IMR-90 (cell line): ENCODE measurements at regions not wholly inside any gene's neighbourhood (a gene's known extent, or its start where the extent isn't known, plus 50 kb on each side); places are given as distances from the start of the nearest gene placed in this dataset.

ENCODE experiments used
- ATAC-seq: fragments of 200-7000 bp; cut with Tn5 transposase; 2 replicates; pipeline ENCODE4 v1.9.1; 2020; ENCODE audit warnings: low read depth, mild to moderate bottlenecking, moderate library complexity
- BruUV-seq: library from RNA; stranded (reverse); fragments of 400-500 nt; replicated peaks from 2 replicates; lab custom pipeline; 2021; lab: Mats Ljungman, UMichigan
- CTCF ChIA-PET: fragments of 300-600 bp; formaldehyde crosslinking; extraction: SDS; loops from one replicate; lab custom pipeline; 2021; ENCODE audit warnings: antibody characterized with exemption; lab: Yijun Ruan, JAX
- POLR2A ChIA-PET: fragments of 300-600 bp; sonication (Branson Sonifier 250); formaldehyde crosslinking; loops from one replicate; lab custom pipeline; 2022; ENCODE audit warnings: antibody characterized with exemption; ENCODE audit not compliant: unreplicated experiment; lab: Charles Lee
- DNase-seq: peaks from one replicate; pipeline ENCODE4 v3.0.0; 2013
- H2AFZ ChIP-seq: replicated peaks from 2 replicates; pipeline ENCODE3; 2013; ENCODE audit warnings: low read length, mild to moderate bottlenecking; ENCODE audit not compliant: poor library complexity
- H2AK5ac ChIP-seq: 2 replicates; pipeline ENCODE4 v1.6.1; 2013; ENCODE audit warnings: low read depth, low read length, inconsistent platforms
- H2AK9ac ChIP-seq: replicated peaks from 2 replicates; pipeline ENCODE3; 2013; ENCODE audit warnings: mild to moderate bottlenecking, low read depth, low read length, moderate library complexity; ENCODE audit not compliant: poor library complexity
- H2BK120ac ChIP-seq: 2 replicates; pipeline ENCODE4 v1.6.1; 2013; ENCODE audit warnings: low read depth, low read length, inconsistent platforms
- H2BK15ac ChIP-seq: 3 replicates; pipeline ENCODE4 v1.6.1; 2013; ENCODE audit warnings: low read depth, low read length, inconsistent platforms
- H2BK20ac ChIP-seq: 2 replicates; pipeline ENCODE4 v1.6.1; 2013; ENCODE audit warnings: low read depth, mild to moderate bottlenecking, inconsistent platforms, low read length, moderate library complexity
- H2BK5ac ChIP-seq: 2 replicates; pipeline ENCODE4 v1.6.1; 2013; ENCODE audit warnings: mild to moderate bottlenecking, low read depth, low read length, inconsistent platforms; ENCODE audit not compliant: poor library complexity, severe bottlenecking
- H3K14ac ChIP-seq: replicated peaks from 2 replicates; pipeline ENCODE4 v1.6.1; 2013; ENCODE audit warnings: low read depth, low read length, inconsistent platforms
- H3K18ac ChIP-seq: 2 replicates; pipeline ENCODE4 v1.6.1; 2013; ENCODE audit warnings: low read depth, low read length, control low read depth
- H3K23ac ChIP-seq: 2 replicates; pipeline ENCODE4 v1.6.1; 2013; ENCODE audit warnings: low read depth, low read length, inconsistent platforms
- H3K27ac ChIP-seq: 2 replicates; pipeline ENCODE4 v1.5.1; 2013; ENCODE audit warnings: mild to moderate bottlenecking, control low read depth, low read length; ENCODE audit not compliant: insufficient read depth
- H3K27me3 ChIP-seq: 2 replicates; pipeline ENCODE4 v1.6.1; 2013; ENCODE audit warnings: low read length; ENCODE audit not compliant: control insufficient read depth, insufficient read depth
- H3K36me3 ChIP-seq: 2 replicates; pipeline ENCODE4 v1.6.1; 2013; ENCODE audit warnings: low read length, mixed read lengths; ENCODE audit not compliant: control insufficient read depth, insufficient read depth
- H3K4ac ChIP-seq: 2 replicates; pipeline ENCODE4 v1.6.1; 2013; ENCODE audit warnings: low read depth, low read length, inconsistent platforms
- H3K4me1 ChIP-seq: 2 replicates; pipeline ENCODE4 v1.6.1; 2013; ENCODE audit warnings: low read length, mixed read lengths; ENCODE audit not compliant: control insufficient read depth, insufficient read depth
- H3K4me2 ChIP-seq: 2 replicates; pipeline ENCODE4 v1.6.1; 2013; ENCODE audit warnings: low read depth, mild to moderate bottlenecking, control low read depth, low read length, moderate library complexity
- H3K4me3 ChIP-seq: 2 replicates; pipeline ENCODE4 v1.5.1; 2013; ENCODE audit warnings: low read depth, mild to moderate bottlenecking, control low read depth, low read length, moderate library complexity; ENCODE audit not compliant: insufficient read depth
- H3K56ac ChIP-seq: 2 replicates; pipeline ENCODE4 v1.6.1; 2013; ENCODE audit warnings: low read length, inconsistent platforms; ENCODE audit not compliant: insufficient read depth; ENCODE audit errors: extremely low read depth
- H3K79me1 ChIP-seq, 2 experiments: 2 replicates each; pipeline ENCODE4 v1.6.1; 2013; ENCODE audit warnings: low read length in 2 of 2, inconsistent platforms in 1 of 2, low read depth in 1 of 2
- H3K9ac ChIP-seq: 2 replicates; pipeline ENCODE4 v1.6.1; 2013; ENCODE audit warnings: low read depth, low read length, control low read depth
- H3K9me1 ChIP-seq: 2 replicates; pipeline ENCODE4 v1.6.1; 2013; ENCODE audit warnings: low read length, inconsistent platforms; ENCODE audit not compliant: insufficient read depth
- H3K9me3 ChIP-seq: 2 replicates; pipeline ENCODE4 v1.6.1; 2013; ENCODE audit warnings: low read length; ENCODE audit not compliant: control insufficient read depth, insufficient read depth
- H4K20me1 ChIP-seq: 2 replicates; pipeline ENCODE4 v1.6.1; 2013; ENCODE audit warnings: low read length, inconsistent platforms; ENCODE audit not compliant: insufficient read depth
- H4K5ac ChIP-seq: 2 replicates; pipeline ENCODE4 v1.6.1; 2013; ENCODE audit warnings: mild to moderate bottlenecking, low read depth, low read length, control low read depth
- H4K8ac ChIP-seq, 2 experiments: 2 replicates each; pipeline ENCODE4 v1.6.1; 2013; ENCODE audit warnings: low read depth in 2 of 2, low read length in 2 of 2, control low read depth in 1 of 2, inconsistent platforms in 1 of 2
- H4K91ac ChIP-seq: 2 replicates; pipeline ENCODE4 v1.6.1; 2013; ENCODE audit warnings: low read depth, low read length, inconsistent platforms; ENCODE audit not compliant: insufficient read depth
- MAFK ChIP-seq: IDR thresholded peaks from 2 replicates; pipeline ENCODE4 v1.6.1; 2012; ENCODE audit warnings: low read depth, low read length, improper control_type of control experiment
- MXI1 ChIP-seq: IDR thresholded peaks from 2 replicates; pipeline ENCODE4 v1.6.1; 2012; ENCODE audit warnings: low read depth, mild to moderate bottlenecking, low read length, moderate library complexity, borderline replicate concordance
- dilution Hi-C: fragments of 300-500 bp; cut with HindIII; formaldehyde crosslinking; loops from one replicate; pipeline ENCODE4 v1.14.3; 2018; ENCODE audit warnings: low sequenced_read_pairs; ENCODE audit not compliant: unreplicated experiment
- in situ Hi-C: fragments of 300-500 bp; cut with MboI; formaldehyde crosslinking; loops from 3 replicates; pipeline ENCODE4 v1.14.3; 2019; ENCODE audit warnings: low sequenced_read_pairs, inconsistent platforms, mixed read lengths
- intact Hi-C: fragments of 100-400 bp; cut with micrococcal nuclease; formaldehyde crosslinking; loops from 2 replicates; pipeline ENCODE4 v1.10.0; 2022

DNA sequence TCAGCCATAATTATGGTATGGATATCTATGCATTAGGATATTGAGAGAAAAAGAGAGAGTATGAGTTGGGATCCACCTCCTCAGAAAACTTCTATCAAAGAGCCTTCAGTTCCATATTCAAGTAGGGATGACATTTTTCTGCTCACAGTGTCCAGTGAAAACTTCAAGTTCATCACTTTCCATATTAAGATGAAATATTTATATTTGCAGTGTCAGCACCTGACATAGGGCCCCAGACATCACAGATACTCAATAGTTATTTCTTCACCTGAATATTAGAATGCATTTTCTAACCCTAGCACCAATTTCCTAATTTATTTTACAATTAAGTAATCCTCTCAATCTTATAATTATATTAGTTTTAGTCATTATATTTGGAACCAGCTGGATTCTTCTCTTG lies 318.0 kb upstream of the MGAT4C start:
- H4K8ac ChIP-seq: no peak overlapping the region
- H2AK5ac ChIP-seq: no peak overlapping the region
- ChIA-PET POLR2A (no interaction called here), CTCF (interaction anchor here (0.8 to 0.9 kb wide), 2 partner anchors 11 to 27 kb away, joined by 3 read pairs; no protein-coding TSS in a partner anchor)
- no peaks in the 10 kb centered on the region for H3K27me3 ChIP-seq
- H3K14ac ChIP-seq: no peak overlapping the region
- no peak for ATAC-seq
- no peak overlapping the region for H3K4me2 ChIP-seq
- no peaks in the 10 kb centered on the region for H3K79me1 ChIP-seq
- in situ Hi-C loops (no loop called here), dilution Hi-C loops (no loop called here), intact Hi-C loops (no loop called here)
- H3K27ac ChIP-seq: no peak overlapping the region
- H3K4me1 ChIP-seq: no peaks in the 10 kb centered on the region
- H4K20me1 ChIP-seq: no peaks in the 10 kb centered on the region
- no peak for DNase-seq
- H2BK120ac ChIP-seq: no peak overlapping the region
- H4K91ac ChIP-seq: no peak overlapping the region
- H3K9ac ChIP-seq: no peak overlapping the region
- H3K4me3 ChIP-seq: no peak overlapping the region
- H3K18ac ChIP-seq: no peak overlapping the region
- H2AFZ ChIP-seq: no peak overlapping the region
- no peak overlapping the region for H3K4ac ChIP-seq
- H2BK20ac ChIP-seq: no peak overlapping the region
- no peak overlapping the region for H2BK5ac ChIP-seq
- no peak overlapping the region for H4K5ac ChIP-seq
- H3K23ac ChIP-seq: no peak overlapping the region
- no TSS peak for BruUV-seq
- no peak overlapping the region for H2BK15ac ChIP-seq
- TF ChIP-seq MXI1 (no peak), MAFK (peak; percentile 77)
- H2AK9ac ChIP-seq: no peak overlapping the region
- no peak overlapping the region for H3K56ac ChIP-seq
- no peaks in the 10 kb centered on the region for H3K9me1 ChIP-seq
- no peaks in the 10 kb centered on the region for H3K9me3 ChIP-seq
- H3K36me3 ChIP-seq: no peaks in the 10 kb centered on the region
